ENCODE measurements at regions not wholly inside any gene's neighbourhood (a gene's known extent, or its start where the extent isn't known, plus 50 kb on each side); places are given as distances from the start of the nearest gene placed in this dataset.

DNA sequence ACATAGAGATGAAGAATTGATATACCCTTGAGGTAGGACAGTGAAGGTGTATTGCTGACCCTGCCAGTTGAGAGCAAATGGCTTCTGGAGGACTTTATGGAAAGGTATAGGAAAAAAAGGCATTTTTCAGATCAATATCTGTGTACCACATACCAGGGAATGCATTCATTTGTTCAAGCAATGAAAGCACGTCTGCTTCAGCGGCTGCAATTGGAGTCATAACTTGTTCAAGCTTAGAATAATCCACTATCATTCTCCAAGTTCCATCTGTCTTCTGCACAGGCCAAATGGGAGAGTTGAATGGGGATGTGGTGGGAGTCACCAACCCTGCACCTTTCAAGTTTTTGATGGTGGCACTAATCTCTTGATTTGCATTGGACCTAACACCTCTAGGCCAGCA is 249.6 kb upstream of the PTER start:
- TF ChIP-seq, protein P1, sequence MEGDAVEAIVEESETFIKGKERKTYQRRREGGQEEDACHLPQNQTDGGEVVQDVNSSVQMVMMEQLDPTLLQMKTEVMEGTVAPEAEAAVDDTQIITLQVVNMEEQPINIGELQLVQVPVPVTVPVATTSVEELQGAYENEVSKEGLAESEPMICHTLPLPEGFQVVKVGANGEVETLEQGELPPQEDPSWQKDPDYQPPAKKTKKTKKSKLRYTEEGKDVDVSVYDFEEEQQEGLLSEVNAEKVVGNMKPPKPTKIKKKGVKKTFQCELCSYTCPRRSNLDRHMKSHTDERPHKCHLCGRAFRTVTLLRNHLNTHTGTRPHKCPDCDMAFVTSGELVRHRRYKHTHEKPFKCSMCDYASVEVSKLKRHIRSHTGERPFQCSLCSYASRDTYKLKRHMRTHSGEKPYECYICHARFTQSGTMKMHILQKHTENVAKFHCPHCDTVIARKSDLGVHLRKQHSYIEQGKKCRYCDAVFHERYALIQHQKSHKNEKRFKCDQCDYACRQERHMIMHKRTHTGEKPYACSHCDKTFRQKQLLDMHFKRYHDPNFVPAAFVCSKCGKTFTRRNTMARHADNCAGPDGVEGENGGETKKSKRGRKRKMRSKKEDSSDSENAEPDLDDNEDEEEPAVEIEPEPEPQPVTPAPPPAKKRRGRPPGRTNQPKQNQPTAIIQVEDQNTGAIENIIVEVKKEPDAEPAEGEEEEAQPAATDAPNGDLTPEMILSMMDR (IDR thresholded peaks at IDR 0.05 in 2 of 3, conservative IDR thresholded peaks at IDR 0.05 in 1 of 3; ENCODE audit: control insufficient read depth in 2 of 3, extremely low read depth in 1 of 3, insufficient read depth in 1 of 3, low read depth in 3 of 3, low read length in 3 of 3), result no peak
- TF ChIP-seq CBFB (IDR thresholded peaks at IDR 0.05; ENCODE audit: low read depth) (no peak), MTA3 (IDR thresholded peaks at IDR 0.05; ENCODE audit: borderline replicate concordance, low read length) (no peak), BHLHE40 (IDR thresholded peaks at IDR 0.05; ENCODE audit: borderline replicate concordance in 1 of 2, low read depth in 2 of 2, low read length in 1 of 2) (no peak), RUNX3 (IDR thresholded peaks at IDR 0.05; ENCODE audit: low read length) (no peak), EGR1 (IDR thresholded peaks at IDR 0.05; ENCODE audit: borderline replicate concordance in 1 of 2, low read depth in 2 of 2, low read length in 2 of 2) (no peak), YBX1 (IDR thresholded peaks at IDR 0.05) (no peak)
- TF ChIP-seq, protein P2, sequence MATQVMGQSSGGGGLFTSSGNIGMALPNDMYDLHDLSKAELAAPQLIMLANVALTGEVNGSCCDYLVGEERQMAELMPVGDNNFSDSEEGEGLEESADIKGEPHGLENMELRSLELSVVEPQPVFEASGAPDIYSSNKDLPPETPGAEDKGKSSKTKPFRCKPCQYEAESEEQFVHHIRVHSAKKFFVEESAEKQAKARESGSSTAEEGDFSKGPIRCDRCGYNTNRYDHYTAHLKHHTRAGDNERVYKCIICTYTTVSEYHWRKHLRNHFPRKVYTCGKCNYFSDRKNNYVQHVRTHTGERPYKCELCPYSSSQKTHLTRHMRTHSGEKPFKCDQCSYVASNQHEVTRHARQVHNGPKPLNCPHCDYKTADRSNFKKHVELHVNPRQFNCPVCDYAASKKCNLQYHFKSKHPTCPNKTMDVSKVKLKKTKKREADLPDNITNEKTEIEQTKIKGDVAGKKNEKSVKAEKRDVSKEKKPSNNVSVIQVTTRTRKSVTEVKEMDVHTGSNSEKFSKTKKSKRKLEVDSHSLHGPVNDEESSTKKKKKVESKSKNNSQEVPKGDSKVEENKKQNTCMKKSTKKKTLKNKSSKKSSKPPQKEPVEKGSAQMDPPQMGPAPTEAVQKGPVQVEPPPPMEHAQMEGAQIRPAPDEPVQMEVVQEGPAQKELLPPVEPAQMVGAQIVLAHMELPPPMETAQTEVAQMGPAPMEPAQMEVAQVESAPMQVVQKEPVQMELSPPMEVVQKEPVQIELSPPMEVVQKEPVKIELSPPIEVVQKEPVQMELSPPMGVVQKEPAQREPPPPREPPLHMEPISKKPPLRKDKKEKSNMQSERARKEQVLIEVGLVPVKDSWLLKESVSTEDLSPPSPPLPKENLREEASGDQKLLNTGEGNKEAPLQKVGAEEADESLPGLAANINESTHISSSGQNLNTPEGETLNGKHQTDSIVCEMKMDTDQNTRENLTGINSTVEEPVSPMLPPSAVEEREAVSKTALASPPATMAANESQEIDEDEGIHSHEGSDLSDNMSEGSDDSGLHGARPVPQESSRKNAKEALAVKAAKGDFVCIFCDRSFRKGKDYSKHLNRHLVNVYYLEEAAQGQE (IDR thresholded peaks at IDR 0.05; ENCODE audit: low read depth, low read length), result no peak

Measured in GM12878 (cell line).